HG02938 (cell line): ENCODE measurements at regions not wholly inside any gene's neighbourhood (a gene's known extent, or its start where the extent isn't known, plus 50 kb on each side); places are given as distances from the start of the nearest gene placed in this dataset.
A peak's percentile ranks its signal among the peaks of the same experiment; 100 is the strongest.
"Not testable (repeated sequence)": the region's sequence is repeated elsewhere in the genome, so short reads cannot be mapped to it uniquely, and the experiment has no call there.

Experiments used
- ATAC-seq: cut with Tn5 transposase; IDR thresholded peaks from one replicate; pipeline ENCODE4 v1.9.1; 2021; ENCODE audit warnings: mild to moderate bottlenecking, moderate library complexity; ENCODE audit not compliant: unreplicated experiment

DNA sequence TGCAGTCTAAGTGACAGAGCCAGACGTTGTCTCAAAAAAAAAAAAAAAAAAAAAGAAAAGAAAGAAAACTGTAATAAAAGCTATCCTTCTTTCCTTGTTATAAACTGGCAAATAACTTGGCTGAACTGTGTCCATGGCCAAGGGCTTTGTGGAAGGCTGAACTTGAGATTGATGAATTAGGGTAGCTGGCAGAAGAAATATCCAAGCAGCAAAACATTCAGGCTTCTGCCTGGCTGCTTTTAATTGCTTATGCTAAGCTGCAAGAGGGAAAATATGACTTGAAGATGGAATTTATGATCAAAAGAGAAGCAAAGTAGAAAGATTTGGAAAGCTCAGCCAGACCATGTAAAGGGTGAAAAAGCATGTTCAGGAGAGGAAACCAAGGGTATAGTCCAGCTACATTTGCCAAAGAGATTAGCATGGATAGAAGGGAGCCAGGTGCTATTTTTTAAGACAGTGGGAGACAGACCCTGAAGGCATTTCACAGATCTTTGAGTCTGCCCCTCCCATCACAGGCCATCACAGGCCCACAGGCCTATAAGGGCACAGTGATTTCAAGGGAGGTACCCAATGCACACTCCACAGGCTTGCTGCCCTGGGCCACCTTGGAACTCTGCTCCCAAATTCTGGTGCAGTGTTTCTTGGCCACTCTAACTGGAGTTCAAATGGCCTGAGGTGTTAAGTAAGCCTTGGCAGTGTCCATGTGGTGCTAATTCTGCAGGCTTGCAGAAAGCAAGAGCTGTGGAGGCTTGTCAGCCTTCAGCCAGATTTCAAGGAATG lies 226.0 kb downstream of the AEBP2 start:
- no peak for ATAC-seq

DNA sequence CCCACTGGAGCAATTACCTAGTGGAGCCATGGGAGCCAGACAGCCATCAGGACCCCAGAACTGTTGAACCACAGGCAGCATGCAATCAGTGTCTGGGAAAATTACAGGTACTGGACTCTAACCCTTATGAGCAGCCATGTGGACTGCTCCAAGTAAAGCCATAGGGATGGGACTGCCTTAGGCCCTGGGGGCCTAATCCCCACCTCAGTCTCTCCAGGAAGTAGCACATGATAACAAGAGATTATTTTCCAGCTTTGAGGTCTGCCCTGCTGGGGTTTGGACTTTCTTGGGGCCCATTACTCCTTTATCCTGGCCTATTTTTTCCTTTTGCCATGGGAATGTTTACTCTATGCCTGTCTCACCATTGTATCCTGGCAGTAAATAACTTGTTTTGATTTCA lies 226.8 kb downstream of the AEBP2 start:
- ATAC-seq = no peak

DNA sequence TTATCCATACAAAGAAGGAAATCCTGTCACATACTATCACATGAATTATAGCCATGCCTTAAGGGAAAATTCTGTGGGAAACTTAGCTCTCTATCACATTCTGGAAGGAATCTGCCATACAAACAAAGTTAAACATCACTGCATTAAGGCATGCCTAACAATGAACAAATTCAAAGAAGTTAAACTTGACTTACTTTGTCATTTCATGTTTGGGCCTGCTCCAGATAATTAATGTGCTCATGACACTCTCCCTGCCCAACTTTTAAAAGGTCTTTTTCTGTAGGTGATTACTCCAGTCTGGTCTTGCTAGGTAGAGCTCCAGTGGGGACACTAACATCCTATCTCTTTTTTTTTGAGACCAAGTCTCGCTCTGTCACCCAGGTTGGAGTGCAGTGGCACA lies 230.5 kb downstream of the AEBP2 start:
- ATAC-seq = no peak

DNA sequence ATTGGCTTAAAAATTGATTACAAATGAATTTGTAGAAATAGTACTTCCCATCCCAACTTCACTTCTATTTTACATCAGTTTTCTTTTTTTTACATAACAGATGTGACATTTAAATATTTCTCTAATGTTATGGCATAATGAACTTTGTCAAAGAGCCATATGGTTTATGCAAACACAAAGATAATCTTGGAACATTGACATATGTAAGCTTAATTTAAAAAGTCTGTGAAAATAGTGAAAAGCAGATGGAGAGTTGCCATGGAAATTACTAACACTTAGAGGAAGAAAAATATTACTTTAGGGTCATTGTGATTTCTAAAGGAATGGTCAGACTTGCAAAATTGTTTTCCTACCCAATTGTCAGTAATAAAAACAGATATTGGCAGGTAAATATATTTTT lies 232.4 kb downstream of the AEBP2 start:
- no peak for ATAC-seq

DNA sequence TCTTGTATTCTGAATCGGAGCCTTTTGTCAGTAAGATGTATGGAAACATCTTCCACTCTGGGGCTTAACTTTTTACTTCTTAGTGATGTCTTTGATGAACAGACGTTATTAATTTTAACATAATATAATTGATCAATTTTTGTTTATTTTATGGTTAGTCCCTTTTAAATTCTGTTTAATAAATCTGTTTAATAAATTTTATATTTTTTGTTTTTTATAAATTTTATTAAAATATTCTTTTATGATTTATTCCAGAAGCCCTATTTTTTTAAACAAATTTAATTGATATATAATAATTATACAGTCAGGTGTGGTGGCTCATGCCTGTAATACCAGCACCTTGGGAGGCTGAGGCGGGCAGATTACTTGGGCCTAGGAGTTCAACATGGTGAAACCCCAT lies 235.1 kb downstream of the AEBP2 start:
- no peak for ATAC-seq

DNA sequence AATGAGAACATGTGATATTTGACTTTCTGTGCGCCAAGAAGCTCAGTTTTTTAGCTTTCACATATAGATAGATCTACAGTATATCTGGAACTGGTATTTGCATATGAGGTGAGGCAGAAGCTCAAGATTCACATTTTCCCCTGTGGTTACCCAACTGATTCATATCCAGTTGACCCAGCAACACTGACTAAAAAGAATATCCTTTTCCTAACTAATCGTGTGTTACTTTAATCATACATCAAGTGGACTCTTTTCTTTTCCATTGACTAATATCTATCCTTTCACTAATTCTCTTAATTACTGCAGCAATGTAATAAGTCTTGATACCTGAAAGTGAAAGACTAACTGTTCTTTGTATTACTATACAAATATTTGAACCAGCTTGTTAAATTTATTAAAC lies 236.1 kb downstream of the AEBP2 start:
- ATAC-seq = peak; percentile 64

DNA sequence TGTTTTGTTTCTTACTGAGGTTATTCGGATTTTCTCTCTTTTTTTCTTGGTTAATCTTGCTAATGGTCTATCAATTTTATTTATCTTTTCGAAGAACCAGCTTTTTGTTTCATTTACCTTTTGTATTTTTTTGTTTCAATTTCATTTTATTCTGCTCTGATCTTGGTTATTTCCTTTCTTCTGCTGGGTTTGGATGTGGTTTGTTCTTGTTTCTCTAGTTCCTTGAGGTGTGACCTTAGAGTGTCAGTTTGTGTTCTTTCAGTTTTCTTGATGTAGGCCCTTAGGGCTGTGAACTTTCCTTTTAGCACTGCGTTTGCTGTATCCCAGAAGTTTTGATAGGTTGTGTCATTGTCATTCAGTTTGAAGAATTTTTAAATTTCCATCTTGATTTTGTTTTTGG lies 239.2 kb downstream of the AEBP2 start:
- not testable (repeated sequence) for ATAC-seq

DNA sequence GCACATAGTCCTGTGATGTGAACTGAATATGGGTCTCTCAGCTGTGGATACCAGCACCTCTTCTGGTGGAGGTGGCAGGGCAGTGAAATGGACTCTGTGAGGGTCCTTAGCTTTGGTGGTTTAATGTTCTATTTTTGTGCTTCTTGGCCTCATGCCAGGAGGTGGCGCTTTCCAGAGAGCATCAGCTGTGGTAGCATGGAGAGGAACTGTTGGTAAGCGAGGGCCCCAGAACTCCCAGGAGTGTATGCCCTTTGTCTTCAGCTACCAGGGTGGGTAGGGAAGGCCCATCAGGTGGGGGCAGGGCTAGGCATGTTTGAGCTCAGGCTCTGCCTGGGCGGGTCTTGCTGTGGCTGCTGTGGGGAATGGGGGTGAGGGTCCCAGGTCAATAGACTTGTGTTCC lies 241.7 kb downstream of the AEBP2 start:
- ATAC-seq = no peak

DNA sequence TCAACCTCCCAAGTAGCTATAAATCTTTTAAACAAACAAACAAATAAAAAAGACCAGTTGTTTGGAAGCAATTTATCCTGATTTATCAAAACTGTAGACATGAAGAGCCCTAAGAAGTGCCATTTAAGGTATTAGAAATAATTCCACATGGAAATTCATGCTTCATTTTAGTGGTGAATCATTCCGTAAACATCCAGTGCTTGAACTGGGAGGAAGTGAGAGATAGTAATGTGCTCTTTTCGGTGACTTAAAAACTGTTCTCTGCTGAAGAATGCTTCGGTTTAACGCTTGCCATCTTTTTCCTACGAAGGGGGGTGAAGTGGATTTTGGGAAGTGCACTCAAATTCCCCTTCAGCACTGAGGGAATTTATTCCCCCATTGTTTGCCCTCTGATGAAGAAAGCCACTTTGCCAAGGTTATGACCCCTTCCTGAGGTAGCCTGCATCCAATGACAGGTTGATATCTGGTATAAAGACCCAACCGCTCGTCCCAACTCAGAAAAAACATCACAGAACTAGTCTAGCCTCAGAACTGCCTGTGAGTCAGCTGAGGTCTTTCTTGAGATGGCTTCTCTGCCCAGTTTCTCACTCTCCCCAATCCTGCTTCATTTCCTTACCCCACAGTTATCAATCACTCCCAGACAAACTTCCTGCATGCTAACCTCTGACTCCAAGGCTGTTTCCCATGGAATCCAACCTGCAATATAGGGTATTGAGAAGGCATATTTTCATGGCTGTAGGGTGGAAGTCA lies 244.1 kb downstream of the AEBP2 start:
- no peak for ATAC-seq

DNA sequence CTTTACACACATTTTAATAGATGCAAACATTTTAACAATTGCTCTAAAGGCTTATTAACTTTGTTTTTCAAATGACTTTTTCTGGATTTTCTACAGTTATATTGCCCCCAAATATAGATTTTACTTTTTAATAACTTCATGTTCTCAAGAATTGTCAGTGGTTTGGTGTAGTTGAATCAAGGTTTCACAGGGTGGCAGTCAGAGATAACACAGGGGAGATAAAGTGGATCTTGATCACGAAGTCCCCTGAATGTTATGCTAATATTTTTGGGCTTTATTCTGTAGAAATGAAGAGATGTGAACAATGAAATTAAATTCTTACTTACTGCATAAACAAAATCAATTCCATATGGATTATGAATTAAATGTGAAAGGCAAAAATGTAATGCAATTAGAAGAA lies 248.1 kb downstream of the AEBP2 start:
- no peak for ATAC-seq

DNA sequence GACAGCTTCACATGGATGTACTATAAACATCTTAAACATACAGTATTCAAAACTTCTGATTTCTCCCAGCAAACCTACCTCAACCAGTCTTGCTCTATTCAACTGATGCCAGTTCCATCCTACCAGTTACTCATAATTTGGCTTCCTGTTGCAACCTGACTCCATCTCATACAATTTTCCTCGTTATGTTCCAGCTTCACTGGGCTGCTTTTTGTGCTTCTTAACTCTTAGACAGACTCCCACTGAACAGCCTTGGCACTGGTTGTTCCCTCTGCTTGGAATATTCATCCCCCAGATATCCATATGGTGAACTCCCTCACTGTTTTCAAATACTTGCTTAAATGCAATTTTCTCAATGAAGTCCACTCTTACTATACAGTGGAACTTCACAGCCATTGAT lies 249.2 kb downstream of the AEBP2 start:
- ATAC-seq = no peak

DNA sequence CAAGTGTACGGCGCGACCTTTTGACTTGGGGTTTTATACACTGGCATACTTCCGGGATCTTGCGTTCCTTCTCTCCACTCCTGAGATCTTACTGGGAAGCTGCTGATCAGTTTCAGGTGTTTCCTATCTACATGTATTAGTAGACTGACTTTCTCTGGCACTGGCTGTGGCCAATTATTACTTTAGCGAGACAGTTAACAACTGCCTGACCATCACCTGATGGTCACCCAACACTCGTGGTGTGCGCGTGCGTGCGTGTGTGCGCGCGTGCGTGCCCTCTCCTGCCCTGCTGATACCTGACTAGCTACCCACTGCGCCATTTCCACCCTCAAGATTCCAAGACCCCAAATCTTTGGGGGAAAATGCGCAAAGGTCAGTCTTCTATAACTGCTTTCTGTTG lies 249.9 kb downstream of the AEBP2 start:
- no peak for ATAC-seq

DNA sequence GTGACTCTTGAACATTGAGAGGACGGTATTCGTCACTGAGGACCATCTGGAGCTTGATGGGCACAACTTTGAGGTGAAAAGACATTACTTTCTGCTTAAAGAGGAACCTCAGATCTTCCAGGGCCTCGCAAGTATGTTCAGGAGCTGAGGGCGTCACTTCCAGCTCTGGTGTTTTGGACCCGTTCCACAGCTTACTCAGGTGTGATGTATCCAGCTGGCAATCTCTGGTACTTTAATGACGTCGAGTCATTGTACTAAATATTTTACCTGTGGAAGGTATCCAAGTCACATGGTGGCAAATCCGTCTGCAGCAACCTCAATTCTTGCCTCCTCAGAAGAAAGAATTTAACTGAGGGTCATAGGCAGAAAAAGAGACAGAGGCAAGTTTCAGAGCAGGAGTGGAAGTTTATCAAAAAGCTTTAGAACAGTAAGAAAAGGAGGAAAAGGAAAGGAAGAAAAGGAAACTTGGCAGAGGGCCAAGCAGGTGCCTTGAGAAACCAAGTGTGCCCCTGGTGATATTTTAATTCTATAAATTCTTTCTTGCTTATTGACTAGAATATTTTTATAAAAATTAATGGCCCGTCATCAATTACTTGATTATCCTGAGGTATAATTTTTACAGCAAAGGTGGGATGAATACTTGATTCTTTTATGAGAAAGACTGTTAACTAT lies 250.6 kb downstream of the AEBP2 start:
- ATAC-seq = no peak

DNA sequence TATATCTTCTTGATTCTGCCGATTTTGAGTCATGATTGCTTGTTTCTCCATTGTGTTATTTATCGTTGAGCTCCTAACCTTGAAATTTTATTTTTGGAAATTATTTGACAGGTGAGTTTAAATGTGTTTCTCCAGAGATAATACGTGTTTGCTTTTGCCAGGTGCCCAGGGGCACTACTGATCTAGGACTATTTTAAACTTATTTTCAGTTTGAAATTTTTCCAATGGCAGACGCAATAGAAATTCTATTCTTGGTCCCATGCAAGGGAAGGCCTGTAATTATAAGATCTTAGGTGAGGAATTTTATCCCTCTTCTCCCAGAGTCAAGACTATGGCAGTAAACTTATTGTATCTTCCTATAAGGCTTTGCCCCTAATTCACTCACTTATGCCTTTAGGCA lies 252.8 kb downstream of the AEBP2 start:
- ATAC-seq = no peak

DNA sequence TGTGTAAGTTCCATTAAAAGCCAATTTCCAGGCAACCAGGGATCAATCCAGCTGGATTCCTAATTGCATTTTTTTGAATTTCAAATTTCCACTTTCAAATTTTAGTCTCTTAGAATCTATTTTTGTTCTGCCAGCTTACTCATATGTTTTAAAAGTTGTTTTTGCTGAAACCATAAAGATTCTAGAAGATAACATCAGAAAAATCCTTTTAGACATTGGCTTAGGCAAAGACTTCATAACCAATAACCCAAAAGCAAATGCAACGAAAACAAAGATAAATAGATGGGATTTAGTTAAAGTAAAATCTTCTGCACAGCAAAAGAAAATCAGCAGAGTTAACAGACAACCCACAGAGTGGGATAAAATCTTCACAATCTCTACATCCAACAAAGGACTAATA lies 253.3 kb downstream of the AEBP2 start:
- ATAC-seq = no peak

DNA sequence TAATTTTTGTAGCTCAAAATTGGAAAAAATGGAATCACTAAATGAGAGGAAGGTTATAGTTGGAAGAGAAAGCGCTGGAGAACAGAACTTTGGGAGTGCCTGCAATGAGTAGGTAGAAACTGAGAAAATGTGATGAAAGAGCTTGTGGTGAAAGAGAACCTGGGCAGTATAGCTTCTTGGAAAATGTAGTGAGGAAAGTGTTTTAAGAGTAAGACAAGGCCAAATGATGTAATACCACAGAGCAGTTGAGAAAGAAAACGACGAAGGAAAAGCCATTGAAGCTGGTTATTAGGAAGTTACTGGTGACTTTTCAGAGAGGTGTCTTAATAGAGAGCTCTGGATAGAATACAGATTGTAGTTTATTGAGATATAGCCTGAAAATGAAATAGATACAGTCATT lies 255.3 kb downstream of the AEBP2 start:
- no peak for ATAC-seq

DNA sequence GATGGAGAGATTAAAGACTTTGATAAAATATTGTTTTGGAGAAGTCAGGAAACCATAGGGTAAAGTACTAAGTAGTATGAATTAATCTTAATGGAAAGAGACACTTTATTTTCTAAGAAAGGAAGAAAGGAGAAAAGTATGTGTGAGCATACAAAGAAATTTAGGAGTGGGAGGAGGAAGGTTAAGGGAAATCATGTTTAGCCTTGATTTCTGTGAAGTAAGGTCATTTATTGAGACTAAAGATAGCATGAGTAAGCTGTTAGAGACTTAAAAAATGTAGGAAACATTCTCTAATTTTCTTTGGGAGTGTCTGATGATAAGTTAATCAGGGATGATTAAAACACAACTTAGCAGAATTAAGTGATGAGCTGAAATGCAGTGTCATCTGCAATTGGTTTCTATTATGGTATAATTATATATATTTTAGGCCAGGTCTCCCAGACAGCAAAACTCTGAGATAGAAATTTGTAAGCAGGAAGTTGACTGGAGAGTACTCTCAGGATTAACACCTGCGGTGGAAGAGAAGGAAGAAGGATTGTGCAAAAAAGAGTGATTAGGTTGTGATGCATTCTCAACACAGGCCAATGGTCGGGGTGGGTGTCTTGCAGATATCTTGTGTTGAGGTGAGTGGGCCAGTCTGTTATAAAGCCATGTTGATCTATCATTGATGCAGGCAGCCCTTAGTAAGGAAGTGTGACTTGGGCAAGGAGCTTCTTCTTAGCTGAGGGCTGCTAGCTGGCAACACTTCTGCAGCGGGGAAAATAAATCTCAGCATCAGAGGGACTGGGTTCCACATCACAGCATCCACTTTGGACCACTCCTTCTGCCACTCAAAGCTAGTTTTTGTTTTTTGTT lies 256.2 kb downstream of the AEBP2 start:
- no peak for ATAC-seq

DNA sequence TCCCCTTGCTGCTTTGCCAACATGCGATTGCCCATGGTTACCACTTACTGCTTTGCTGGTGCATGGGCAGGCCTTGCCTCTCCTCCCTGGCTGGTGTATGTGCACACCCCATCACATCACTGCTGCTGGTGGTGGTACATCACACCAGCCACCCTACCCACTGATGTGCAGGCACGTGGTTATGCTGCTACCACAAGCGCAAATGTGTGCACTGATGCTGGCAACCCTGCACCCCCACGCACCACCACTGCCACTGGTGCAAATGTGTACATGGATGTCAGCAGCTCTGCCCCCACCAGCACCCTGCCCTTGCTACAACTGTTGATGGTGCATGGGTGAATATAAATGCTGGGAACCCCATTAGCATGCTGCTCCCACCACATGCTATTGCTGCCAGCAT lies 261.7 kb downstream of the AEBP2 start:
- ATAC-seq = no peak

DNA sequence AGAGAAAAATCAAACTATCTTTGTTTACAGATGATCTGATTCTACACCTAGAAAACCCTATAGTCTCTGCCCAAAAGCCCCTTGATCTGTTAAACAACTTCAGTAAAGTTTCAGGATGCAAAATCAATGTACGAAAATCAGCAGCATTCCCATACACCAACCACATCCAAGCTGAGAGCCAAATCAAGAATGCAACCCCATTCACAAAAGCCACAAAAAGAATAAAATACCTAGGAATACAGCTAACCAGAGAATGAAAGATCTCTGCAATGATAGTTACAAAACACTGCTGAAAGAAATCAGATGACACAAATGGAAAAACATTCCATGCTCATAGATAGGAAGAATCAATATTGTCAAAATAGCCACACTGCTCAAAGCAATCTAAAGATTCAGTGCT lies 265.7 kb downstream of the AEBP2 start:
- no peak for ATAC-seq

DNA sequence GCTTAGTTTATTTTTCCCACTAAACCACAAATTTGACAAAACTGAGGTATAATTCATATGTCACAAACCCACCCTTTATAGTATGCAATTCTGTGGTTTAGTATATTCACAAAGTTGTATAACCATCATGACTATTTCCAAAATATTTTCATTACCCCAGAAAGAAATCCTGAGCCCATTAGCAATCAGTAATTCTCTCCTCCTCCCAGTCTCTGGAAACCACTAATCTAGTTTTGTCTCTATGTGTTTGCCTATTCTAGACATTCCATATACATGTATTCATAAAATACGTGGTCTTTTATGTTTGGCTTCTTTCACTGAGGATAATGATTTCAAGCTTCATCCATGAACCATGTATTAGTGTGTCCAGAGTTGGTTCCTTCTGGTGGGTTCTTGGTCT lies 267.6 kb downstream of the AEBP2 start:
- ATAC-seq = no peak

DNA sequence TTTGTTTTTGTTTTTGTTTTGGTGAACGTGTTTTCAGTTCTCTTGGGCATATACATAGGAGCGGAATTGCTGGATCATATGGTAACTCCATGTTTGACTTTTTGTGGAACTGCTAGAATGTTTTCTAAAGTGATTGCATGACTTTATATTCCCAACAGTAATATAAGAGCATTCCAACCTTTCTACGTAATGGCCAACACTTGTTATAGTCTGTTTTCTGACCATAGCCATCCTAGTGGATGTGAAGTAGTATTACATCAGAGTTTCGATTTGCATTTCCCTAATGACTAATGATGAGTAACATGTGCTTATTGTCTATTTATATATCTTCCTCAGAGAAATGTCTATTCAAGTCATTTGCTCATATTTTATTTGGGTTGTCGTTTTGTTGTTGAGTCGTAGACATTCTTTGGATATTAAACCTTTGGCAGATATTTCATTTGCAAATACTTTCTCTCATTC lies 268.7 kb downstream of the AEBP2 start:
- no peak for ATAC-seq
